PC-9 (cell line): ENCODE measurements at regions not wholly inside any gene's neighbourhood (a gene's known extent, or its start where the extent isn't known, plus 50 kb on each side); places are given as distances from the start of the nearest gene placed in this dataset.

Experiments used
- CTCF ChIP-seq: fragments of 200-600 bp; sonication (generic); conservative IDR thresholded peaks from 2 replicates; pipeline ENCODE4 v1.6.1; 2017; ENCODE audit warnings: mixed run types, antibody characterized with exemption, mild to moderate bottlenecking, moderate library complexity
- EZH2 ChIP-seq: fragments of 200-600 bp; sonication (generic); IDR thresholded peaks from 2 replicates; pipeline ENCODE4 v1.8.0; 2017; ENCODE audit warnings: antibody characterized with exemption, low read depth

GRCh38 chr7:29627631-29628030 is 64.0 kb downstream of the PRR15 start:
- no peak for TF ChIP-seq CTCF
- TF ChIP-seq EZH2, result no peak
